SK-N-SH treated with all-trans-retinoic acid at 6 μM for 48 hours (cell line): ENCODE measurements at regions not wholly inside any gene's neighbourhood (a gene's known extent, or its start where the extent isn't known, plus 50 kb on each side); places are given as distances from the start of the nearest gene placed in this dataset.

Source experiments
- ATAC-seq: fragments of 200-7000 bp; cut with Tn5 transposase; 3 replicates; pipeline ENCODE4 v1.9.1; 2020; ENCODE audit warnings: mild to moderate bottlenecking, moderate library complexity
- ARNTL ChIP-seq: fragments of 450-650 bp; formaldehyde crosslinking; IDR thresholded peaks from 2 replicates; pipeline ENCODE4 v1.5.0; 2020; ENCODE audit warnings: low read depth, mild to moderate bottlenecking, moderate library complexity, borderline replicate concordance
- BACH2 ChIP-seq: fragments of 250-450 bp; sonication (Bioruptor Pico); IDR thresholded peaks from 2 replicates; pipeline ENCODE4 v1.9.0; 2021; ENCODE audit warnings: mild to moderate bottlenecking, borderline replicate concordance
- CSDC2 ChIP-seq: fragments of 250-450 bp; sonication (Bioruptor Pico); IDR thresholded peaks from 2 replicates; pipeline ENCODE4 v1.5.0; 2020; ENCODE audit warnings: mild to moderate bottlenecking, moderate library complexity
- ISL1 ChIP-seq: fragments of 250-450 bp; sonication (Bioruptor Pico); IDR thresholded peaks from 2 replicates; pipeline ENCODE4 v2.1.2; 2022; ENCODE audit warnings: mild to moderate bottlenecking, moderate library complexity
- OSR1 ChIP-seq: fragments of 250-450 bp; sonication (Bioruptor Pico); IDR thresholded peaks from 2 replicates; pipeline ENCODE4 v1.8.0; 2022; ENCODE audit warnings: moderate library complexity, mild to moderate bottlenecking, inconsistent platforms
- PPARA ChIP-seq: fragments of 250-450 bp; sonication (Bioruptor Pico); IDR thresholded peaks from 2 replicates; pipeline ENCODE4 v1.5.0; 2020; ENCODE audit warnings: mild to moderate bottlenecking, borderline replicate concordance
- RARB ChIP-seq: fragments of 250-450 bp; sonication (Bioruptor Pico); IDR thresholded peaks from 2 replicates; pipeline ENCODE4 v1.8.0; 2021; ENCODE audit warnings: mild to moderate bottlenecking, moderate library complexity
- SNAI2 ChIP-seq: fragments of 250-450 bp; sonication (Bioruptor Pico); IDR thresholded peaks from 2 replicates; pipeline ENCODE4 v1.5.0; 2020; ENCODE audit warnings: mild to moderate bottlenecking, moderate library complexity
- TOX ChIP-seq: fragments of 250-450 bp; sonication (Bioruptor Pico); IDR thresholded peaks from 2 replicates; pipeline ENCODE4 v1.8.0; 2021; ENCODE audit warnings: mild to moderate bottlenecking, moderate library complexity, borderline replicate concordance
- ZC3H10 ChIP-seq: fragments of 250-450 bp; sonication (Bioruptor Pico); IDR thresholded peaks from 2 replicates; pipeline ENCODE4 v1.5.1; 2021; ENCODE audit warnings: mild to moderate bottlenecking, moderate library complexity
- ZFP3 ChIP-seq: fragments of 250-450 bp; sonication (Bioruptor Pico); IDR thresholded peaks from 2 replicates; pipeline ENCODE4 v1.5.0; 2020; ENCODE audit warnings: mild to moderate bottlenecking, moderate library complexity
- ZFP30 ChIP-seq: fragments of 450-650 bp; formaldehyde crosslinking; IDR thresholded peaks from 2 replicates; pipeline ENCODE4 v1.5.0; 2022; ENCODE audit warnings: mild to moderate bottlenecking, moderate library complexity
- ZNF565 ChIP-seq: fragments of 450-650 bp; formaldehyde crosslinking; conservative IDR thresholded peaks from 2 replicates; pipeline ENCODE4 v1.5.0; 2020; ENCODE audit warnings: low read depth, mild to moderate bottlenecking, moderate library complexity
- ZNF70 ChIP-seq: fragments of 450-650 bp; formaldehyde crosslinking; IDR thresholded peaks from 2 replicates; pipeline ENCODE4 v1.5.0; 2020; ENCODE audit warnings: mild to moderate bottlenecking, moderate library complexity
- ZNF8 ChIP-seq: fragments of 450-650 bp; formaldehyde crosslinking; IDR thresholded peaks from 2 replicates; pipeline ENCODE4 v1.5.0; 2020; ENCODE audit warnings: mild to moderate bottlenecking, moderate library complexity
- TF ChIP-seq, protein P1 (sequence below): fragments of 250-450 bp; sonication (Bioruptor Pico); IDR thresholded peaks from 2 replicates; pipeline ENCODE4 v1.5.1; 2020; ENCODE audit warnings: low read depth, mild to moderate bottlenecking, moderate library complexity
- TF ChIP-seq, protein P2 (sequence below): fragments of 250-450 bp; sonication (Bioruptor Pico); IDR thresholded peaks from 2 replicates; pipeline ENCODE4 v1.5.0; 2020; ENCODE audit warnings: mild to moderate bottlenecking, moderate library complexity
- TF ChIP-seq, protein P3 (sequence below): fragments of 250-450 bp; sonication (Bioruptor Pico); IDR thresholded peaks from 2 replicates; pipeline ENCODE4 v1.8.0; 2021; ENCODE audit warnings: low read depth, mild to moderate bottlenecking, moderate library complexity, borderline replicate concordance
- TF ChIP-seq, protein P4 (sequence below): fragments of 250-450 bp; sonication (Bioruptor Pico); IDR thresholded peaks from 2 replicates; pipeline ENCODE4 v1.8.0; 2020; ENCODE audit warnings: mild to moderate bottlenecking, moderate library complexity, borderline replicate concordance
- TF ChIP-seq, protein P5 (sequence below): fragments of 250-450 bp; sonication (Bioruptor Pico); IDR thresholded peaks from 2 replicates; pipeline ENCODE4 v1.5.1; 2021; ENCODE audit warnings: mild to moderate bottlenecking, moderate library complexity

DNA sequence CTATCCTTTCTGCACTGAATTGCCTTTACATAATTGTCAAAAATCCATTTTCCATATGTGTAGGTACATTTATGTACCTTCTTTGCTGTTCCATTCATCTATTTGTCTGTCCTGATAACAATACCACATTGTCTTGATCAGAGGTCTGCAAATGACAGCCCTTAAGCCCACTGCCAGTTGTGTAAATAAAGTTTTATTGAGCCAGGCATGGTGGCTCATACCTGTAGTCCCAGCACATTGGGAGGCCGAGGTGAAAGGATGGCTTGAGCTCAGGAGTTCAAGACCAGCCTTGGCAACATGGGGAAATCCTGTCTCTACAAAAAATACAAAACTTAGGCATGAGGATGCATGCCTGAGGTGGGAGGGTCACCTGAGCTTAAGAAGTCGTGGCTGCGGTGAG is 121.0 kb downstream of the TFCP2L1 start:
- TF ChIP-seq, protein P1, sequence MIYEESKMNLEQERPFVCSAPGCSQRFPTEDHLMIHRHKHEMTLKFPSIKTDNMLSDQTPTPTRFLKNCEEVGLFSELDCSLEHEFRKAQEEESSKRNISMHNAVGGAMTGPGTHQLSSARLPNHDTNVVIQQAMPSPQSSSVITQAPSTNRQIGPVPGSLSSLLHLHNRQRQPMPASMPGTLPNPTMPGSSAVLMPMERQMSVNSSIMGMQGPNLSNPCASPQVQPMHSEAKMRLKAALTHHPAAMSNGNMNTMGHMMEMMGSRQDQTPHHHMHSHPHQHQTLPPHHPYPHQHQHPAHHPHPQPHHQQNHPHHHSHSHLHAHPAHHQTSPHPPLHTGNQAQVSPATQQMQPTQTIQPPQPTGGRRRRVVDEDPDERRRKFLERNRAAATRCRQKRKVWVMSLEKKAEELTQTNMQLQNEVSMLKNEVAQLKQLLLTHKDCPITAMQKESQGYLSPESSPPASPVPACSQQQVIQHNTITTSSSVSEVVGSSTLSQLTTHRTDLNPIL = no peak
- no peak for TF ChIP-seq ISL1 (CRISPR knock-in tag)
- TF ChIP-seq, protein P2, sequence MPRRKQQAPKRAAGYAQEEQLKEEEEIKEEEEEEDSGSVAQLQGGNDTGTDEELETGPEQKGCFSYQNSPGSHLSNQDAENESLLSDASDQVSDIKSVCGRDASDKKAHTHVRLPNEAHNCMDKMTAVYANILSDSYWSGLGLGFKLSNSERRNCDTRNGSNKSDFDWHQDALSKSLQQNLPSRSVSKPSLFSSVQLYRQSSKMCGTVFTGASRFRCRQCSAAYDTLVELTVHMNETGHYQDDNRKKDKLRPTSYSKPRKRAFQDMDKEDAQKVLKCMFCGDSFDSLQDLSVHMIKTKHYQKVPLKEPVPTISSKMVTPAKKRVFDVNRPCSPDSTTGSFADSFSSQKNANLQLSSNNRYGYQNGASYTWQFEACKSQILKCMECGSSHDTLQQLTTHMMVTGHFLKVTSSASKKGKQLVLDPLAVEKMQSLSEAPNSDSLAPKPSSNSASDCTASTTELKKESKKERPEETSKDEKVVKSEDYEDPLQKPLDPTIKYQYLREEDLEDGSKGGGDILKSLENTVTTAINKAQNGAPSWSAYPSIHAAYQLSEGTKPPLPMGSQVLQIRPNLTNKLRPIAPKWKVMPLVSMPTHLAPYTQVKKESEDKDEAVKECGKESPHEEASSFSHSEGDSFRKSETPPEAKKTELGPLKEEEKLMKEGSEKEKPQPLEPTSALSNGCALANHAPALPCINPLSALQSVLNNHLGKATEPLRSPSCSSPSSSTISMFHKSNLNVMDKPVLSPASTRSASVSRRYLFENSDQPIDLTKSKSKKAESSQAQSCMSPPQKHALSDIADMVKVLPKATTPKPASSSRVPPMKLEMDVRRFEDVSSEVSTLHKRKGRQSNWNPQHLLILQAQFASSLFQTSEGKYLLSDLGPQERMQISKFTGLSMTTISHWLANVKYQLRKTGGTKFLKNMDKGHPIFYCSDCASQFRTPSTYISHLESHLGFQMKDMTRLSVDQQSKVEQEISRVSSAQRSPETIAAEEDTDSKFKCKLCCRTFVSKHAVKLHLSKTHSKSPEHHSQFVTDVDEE (CRISPR knock-in tag) = no peak
- no peak for TF ChIP-seq TOX
- TF ChIP-seq ZNF565 (CRISPR knock-in tag) = no peak
- TF ChIP-seq ZNF8 (CRISPR knock-in tag) = no peak
- no peak for TF ChIP-seq SNAI2 (CRISPR knock-in tag)
- TF ChIP-seq PPARA (CRISPR knock-in tag) = no peak
- no peak for TF ChIP-seq ZNF70
- TF ChIP-seq, protein P3, sequence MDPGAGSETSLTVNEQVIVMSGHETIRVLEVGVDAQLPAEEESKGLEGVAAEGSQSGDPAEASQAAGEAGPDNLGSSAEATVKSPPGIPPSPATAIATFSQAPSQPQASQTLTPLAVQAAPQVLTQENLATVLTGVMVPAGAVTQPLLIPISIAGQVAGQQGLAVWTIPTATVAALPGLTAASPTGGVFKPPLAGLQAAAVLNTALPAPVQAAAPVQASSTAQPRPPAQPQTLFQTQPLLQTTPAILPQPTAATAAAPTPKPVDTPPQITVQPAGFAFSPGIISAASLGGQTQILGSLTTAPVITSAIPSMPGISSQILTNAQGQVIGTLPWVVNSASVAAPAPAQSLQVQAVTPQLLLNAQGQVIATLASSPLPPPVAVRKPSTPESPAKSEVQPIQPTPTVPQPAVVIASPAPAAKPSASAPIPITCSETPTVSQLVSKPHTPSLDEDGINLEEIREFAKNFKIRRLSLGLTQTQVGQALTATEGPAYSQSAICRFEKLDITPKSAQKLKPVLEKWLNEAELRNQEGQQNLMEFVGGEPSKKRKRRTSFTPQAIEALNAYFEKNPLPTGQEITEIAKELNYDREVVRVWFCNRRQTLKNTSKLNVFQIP (CRISPR knock-in tag) = no peak
- no peak for TF ChIP-seq ZC3H10 (CRISPR knock-in tag)
- TF ChIP-seq BACH2 = no peak
- TF ChIP-seq, protein P4, sequence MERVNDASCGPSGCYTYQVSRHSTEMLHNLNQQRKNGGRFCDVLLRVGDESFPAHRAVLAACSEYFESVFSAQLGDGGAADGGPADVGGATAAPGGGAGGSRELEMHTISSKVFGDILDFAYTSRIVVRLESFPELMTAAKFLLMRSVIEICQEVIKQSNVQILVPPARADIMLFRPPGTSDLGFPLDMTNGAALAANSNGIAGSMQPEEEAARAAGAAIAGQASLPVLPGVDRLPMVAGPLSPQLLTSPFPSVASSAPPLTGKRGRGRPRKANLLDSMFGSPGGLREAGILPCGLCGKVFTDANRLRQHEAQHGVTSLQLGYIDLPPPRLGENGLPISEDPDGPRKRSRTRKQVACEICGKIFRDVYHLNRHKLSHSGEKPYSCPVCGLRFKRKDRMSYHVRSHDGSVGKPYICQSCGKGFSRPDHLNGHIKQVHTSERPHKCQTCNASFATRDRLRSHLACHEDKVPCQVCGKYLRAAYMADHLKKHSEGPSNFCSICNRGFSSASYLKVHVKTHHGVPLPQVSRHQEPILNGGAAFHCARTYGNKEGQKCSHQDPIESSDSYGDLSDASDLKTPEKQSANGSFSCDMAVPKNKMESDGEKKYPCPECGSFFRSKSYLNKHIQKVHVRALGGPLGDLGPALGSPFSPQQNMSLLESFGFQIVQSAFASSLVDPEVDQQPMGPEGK (CRISPR knock-in tag) = no peak
- no peak for TF ChIP-seq ZFP3 (CRISPR knock-in tag)
- TF ChIP-seq RARB (CRISPR knock-in tag) = no peak
- no peak for TF ChIP-seq CSDC2
- TF ChIP-seq ARNTL (CRISPR knock-in tag) = no peak
- TF ChIP-seq ZFP30 (CRISPR knock-in tag) = no peak
- no peak for TF ChIP-seq OSR1 (CRISPR knock-in tag)
- TF ChIP-seq, all 23 proteins: peak for 0
- no peak for ATAC-seq

DNA sequence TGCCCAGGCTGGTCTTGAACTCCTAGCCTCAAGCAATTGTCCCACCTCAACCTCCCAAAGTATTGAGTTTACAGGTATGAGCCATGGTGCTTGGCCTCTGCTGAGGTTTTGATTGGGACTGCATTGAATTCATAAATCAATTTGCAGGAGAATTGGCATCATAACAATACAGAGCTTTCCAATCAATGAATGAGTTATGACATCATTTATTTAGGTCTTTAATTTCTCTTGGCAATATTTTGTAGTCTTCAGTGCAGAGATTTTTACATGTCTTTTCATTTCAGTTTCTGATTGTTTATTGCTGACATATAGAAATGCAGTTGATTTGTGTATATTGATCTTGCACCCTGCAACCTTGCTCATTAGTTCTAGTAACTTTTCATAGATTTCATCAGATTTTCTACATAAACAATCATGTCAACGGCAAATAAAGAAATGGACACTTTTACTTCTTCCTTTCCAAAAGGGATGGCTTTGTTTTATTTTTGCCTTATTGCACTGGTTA is 119.9 kb downstream of the TFCP2L1 start:
- no peak for ATAC-seq
- no peak for TF ChIP-seq ZC3H10 (CRISPR knock-in tag)
- no peak for TF ChIP-seq ZNF8 (CRISPR knock-in tag)
- no peak for TF ChIP-seq PPARA (CRISPR knock-in tag)
- no peak for TF ChIP-seq ZNF565 (CRISPR knock-in tag)
- TF ChIP-seq, protein P2 (CRISPR knock-in tag) = no peak
- TF ChIP-seq, protein P1 = no peak
- no peak for TF ChIP-seq CSDC2
- no peak for TF ChIP-seq SNAI2 (CRISPR knock-in tag)
- no peak for TF ChIP-seq OSR1 (CRISPR knock-in tag)
- TF ChIP-seq RARB (CRISPR knock-in tag) = no peak
- TF ChIP-seq, protein P5, sequence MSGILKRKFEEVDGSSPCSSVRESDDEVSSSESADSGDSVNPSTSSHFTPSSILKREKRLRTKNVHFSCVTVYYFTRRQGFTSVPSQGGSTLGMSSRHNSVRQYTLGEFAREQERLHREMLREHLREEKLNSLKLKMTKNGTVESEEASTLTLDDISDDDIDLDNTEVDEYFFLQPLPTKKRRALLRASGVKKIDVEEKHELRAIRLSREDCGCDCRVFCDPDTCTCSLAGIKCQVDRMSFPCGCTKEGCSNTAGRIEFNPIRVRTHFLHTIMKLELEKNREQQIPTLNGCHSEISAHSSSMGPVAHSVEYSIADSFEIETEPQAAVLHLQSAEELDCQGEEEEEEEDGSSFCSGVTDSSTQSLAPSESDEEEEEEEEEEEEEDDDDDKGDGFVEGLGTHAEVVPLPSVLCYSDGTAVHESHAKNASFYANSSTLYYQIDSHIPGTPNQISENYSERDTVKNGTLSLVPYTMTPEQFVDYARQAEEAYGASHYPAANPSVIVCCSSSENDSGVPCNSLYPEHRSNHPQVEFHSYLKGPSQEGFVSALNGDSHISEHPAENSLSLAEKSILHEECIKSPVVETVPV (CRISPR knock-in tag) = no peak
- no peak for TF ChIP-seq BACH2
- no peak for TF ChIP-seq TOX
- TF ChIP-seq, protein P3 (CRISPR knock-in tag) = no peak
- TF ChIP-seq ZFP30 (CRISPR knock-in tag) = no peak
